Stimulated activated naive CD4-positive, alpha-beta T cell treated with Interleukin-2 at 50 U/mL for 16 hours (primary cell): ENCODE measurements at regions not wholly inside any gene's neighbourhood (a gene's known extent, or its start where the extent isn't known, plus 50 kb on each side); places are given as distances from the start of the nearest gene placed in this dataset.

Experiments used
- DNase-seq: peaks from one replicate; lab custom pipeline; 2025; lab: John Stamatoyannopoulos, UW

DNA sequence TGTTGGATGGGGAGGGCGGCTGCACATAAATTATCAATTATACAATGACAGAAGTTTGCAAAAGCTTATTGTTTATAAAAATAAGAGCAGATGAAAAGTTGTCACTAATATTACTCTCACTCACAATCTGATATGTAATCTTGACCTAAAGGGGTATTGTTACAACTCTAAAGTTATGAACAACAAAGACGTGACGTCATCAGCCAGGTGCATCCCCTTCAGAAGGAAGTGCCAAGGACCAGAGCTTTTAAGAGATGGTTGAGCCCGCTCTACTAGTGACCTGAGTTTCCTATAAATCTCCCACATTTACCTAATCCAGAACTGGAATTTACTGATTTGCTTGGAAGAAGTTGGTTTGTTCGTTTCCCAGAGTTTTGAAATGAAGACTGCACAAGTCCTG lies 247.7 kb upstream of the MGMT start:
- no peak for DNase-seq

DNA sequence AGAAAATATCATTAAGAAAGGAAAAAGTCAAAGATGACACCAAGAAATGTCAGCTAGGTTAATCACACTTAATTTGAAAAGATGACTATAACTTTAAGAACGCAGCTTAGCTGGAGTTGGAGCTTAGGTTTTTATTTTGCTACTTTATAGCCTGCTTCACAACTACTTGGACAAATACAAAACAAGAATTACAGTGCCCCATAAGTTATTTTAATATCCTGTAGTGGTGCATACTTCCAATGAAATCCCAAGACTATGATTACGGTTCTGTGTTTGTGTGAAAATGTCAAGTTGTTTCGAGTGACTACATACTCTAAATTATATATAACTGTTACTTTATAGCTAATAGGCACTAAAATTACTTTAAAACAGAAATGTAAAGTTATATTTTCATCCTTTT lies 244.6 kb upstream of the MGMT start:
- DNase-seq = no peak

DNA sequence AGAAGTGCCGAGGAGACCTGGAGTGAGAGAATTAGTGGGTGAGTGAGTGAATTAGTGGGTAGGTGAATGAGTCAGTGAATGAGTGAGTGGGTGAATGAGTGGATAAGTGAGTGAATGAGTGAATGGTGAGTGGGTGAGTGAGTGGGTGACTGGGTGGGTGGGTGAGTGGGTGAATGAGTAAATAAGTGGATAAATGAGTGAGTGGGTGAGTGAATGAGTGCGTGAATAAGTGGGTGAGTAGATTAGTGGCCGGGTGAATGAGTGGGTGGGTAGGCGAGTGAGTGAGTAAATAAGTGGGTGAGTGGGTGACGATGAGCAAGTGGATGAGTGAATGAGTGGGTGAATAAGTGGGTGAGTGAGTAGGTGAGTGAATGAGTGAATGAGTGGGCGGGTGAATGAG lies 243.7 kb upstream of the MGMT start:
- no peak for DNase-seq

GRCh38 chr10:129224065-129224464 lies 243.0 kb upstream of the MGMT start:
- DNase-seq = no peak

DNA sequence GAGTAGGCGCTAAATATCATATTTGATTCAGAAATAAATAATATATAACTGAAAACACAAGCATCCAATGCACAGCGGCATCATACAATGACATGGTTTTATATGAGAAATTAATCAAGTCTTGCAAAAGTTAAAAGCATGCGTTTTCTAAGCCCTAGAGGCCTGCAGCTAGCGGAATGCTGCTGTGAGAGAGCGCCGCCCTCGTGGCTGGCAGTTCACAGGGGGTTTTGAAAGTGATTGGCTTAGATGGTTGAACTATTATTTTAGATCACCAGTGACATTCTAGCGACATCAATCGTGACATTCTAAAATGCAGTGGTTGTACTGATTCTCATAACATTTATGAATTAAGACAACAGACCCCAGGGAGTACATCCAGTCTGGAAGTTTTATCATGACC lies 235.2 kb upstream of the MGMT start:
- no peak for DNase-seq

- DNase-seq = no peak
Measured at GRCh38 chr10:129233351-129234148, 233.5 kb upstream of the MGMT start.

GRCh38 chr10:129236274-129236691 lies 230.8 kb upstream of the MGMT start:
- no peak for DNase-seq

- DNase-seq = no peak
Measured at GRCh38 chr10:129241461-129241860, 225.6 kb upstream of the MGMT start.

GRCh38 chr10:129244298-129244697 lies 222.7 kb upstream of the MGMT start:
- no peak for DNase-seq

DNA sequence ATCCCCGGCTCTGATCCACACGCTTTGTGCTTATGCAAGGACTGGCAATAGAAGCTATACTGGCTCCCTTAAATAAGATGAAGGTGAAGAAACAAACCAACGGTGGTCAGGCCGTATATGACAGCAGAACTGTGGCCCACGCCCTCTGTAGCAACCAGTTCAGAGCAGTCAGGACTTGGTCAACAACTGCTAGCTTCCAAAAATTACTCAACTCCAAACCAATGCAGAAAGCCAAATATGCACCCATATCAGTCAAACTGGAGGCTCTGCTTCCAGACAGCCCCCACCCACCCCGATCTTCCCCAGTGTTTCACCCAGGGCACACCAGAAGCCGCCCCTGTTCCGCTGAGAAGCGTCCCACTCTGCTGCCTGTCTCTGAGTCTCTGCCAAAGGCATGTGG lies 222.3 kb upstream of the MGMT start:
- no peak for DNase-seq

DNA sequence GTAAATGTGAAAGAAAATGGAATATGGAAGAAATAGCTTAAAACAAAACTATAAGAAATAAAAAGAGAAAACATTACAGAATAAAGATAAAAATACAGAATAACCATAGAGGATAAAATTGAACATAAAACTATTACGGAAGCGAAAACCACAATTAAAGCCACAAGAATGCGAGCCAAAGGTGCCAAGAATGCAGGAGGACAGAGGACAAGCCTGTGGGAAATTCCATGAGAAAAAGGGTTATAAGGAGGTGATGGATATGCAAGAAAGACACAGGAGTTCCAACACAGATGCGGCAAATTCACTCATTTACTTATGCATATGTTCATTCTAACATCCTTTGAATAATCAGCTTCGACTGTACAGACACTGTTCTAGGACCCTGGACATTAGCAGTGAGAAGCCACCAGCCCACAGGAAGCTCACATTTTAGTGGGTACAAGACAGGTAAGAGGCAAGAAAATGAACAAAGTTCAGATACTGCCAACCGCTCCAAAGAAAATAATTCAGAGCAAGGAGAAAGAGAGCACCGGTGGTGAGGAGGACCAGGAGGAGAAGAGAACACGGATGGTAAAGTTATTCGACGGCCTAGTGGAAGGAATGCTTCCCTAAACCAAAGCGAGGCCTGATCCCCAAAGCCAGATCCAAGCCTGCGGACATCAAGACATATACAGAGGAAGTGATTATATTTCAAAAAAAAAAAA lies 213.7 kb upstream of the MGMT start:
- no peak for DNase-seq

- no peak for DNase-seq
Measured at GRCh38 chr10:129253865-129254179, 213.2 kb upstream of the MGMT start.

DNA sequence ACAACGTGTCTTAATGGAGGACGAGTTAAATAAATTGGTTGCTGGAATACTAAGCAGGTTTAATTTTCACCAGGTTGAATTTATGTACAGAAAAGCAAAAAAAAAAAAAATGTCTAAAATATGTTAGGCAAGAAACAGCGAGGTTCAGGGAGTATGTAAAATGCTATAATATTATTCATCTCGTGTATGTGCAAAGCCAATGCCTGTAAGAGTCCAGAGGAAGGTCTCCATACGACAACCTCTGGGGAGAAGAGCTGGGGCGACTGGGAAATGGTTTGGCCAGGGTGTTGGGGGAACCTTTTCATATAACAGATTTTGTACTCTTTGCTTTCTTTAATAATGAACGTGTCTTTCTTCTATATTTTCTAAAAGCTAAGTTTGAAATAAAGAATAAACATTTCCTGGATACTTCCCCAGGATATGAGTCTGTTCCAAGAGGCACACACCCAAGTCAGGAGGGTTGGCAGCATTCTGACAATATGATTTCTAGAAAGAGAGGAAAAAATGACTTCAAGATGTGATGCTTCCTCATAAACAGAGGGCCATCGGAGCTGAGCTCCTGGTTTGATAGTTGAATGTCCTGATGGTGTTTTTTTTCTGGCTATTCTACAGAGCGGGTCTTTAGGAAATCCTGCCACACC lies 208.6 kb upstream of the MGMT start:
- DNase-seq = no peak

GRCh38 chr10:129259128-129259815 lies 207.8 kb upstream of the MGMT start:
- no peak for DNase-seq

GRCh38 chr10:129272176-129272575 lies 194.9 kb upstream of the MGMT start:
- DNase-seq = no peak

- DNase-seq = no peak
Measured at GRCh38 chr10:129272866-129273650, 194.0 kb upstream of the MGMT start.

DNA sequence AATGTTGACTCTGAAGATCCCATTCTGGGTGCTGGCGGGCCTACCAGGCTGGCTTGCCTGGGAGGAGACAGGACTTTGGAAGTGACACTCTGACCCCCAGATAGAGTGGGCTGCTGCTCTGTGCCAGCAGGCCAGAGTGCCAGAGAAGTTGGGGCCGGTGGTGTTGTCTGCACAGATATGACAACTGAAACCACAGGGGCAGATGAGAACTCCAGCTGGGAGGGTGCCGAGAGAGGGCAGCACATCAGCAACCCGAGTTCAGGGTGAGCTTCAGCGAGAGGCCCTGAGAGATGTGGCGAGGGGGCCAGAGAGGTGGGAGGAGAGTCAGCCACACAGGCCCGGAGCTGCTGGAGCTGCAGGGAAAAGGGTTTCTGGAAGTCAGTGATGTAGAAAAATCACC lies 193.2 kb upstream of the MGMT start:
- DNase-seq = no peak

DNA sequence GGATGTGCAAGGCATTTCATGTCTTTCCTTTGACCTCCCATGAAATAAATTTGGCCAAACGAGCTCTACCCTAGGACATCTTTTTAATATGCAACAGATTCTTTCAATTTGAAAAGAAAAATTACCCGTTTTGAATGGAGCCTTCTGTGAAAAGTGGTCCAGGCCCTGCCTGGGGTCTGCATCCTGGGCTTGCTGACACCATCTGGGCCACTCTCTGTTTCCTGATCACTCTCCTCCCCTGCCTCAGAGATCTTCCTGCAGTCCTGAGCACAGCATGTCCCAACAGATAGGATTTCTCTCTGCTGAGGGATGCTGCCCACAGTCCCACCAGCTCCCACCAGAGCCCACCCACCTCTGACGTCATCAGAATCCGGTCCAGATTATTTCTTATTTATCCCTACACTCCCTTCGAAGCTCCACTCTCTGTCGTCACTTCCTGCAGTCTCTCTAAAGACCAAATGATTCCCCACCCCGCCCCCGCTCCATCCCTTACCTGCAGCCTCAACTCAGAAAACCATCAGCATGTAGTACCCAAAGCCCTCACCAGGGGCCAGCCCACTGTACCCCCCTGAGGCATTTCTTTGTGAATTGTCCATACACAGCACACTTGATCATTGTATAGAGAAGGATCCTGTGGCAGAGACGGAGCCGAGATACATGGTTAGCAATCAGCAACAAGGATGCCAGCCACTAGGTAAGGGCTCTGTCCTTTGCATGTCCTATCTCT lies 192.1 kb upstream of the MGMT start:
- no peak for DNase-seq

- DNase-seq = no peak
Measured at GRCh38 chr10:129275886-129276285, 191.2 kb upstream of the MGMT start.

GRCh38 chr10:129277084-129277483 lies 190.0 kb upstream of the MGMT start:
- DNase-seq = no peak

GRCh38 chr10:129277841-129278240 lies 189.2 kb upstream of the MGMT start:
- no peak for DNase-seq
